ENCODE measurements at regions not wholly inside any gene's neighbourhood (a gene's known extent, or its start where the extent isn't known, plus 50 kb on each side); places are given as distances from the start of the nearest gene placed in this dataset.

DNA sequence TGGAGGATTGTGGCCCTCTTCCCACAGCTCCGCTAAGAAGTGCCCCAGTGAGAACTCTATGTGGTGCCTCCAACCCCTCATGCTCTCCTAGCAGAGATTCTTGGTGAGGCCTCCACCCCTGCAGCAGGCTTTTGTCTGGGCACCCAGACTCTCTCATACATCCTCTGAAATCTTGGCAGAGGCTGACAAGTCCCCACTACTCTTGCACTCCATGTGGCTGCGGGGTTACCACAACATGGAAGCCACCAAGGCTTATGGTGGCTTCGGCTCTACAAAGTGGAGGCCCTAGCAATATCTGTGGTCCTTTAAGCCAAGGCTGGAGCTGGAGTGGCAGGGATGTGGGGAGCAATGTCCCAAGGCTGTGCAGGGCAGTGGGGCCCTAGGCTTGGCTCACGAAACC, 255.2 kb downstream of the COX7B2 start:
- no peak for TF ChIP-seq SMC3 (conservative IDR thresholded peaks at IDR 0.05; ENCODE audit: poor library complexity)
- no peak for TF ChIP-seq CTCF (IDR thresholded peaks at IDR 0.05; ENCODE audit: poor library complexity, severe bottlenecking)
- TF ChIP-seq EZH2 (IDR thresholded peaks at IDR 0.05; ENCODE audit: borderline replicate concordance, insufficient read depth, low read length, poor library complexity, severe bottlenecking) = no peak
- TF ChIP-seq REST (IDR thresholded peaks at IDR 0.05; ENCODE audit: borderline replicate concordance) = no peak
- no peak for TF ChIP-seq POLR2AphosphoS5 (IDR thresholded peaks at IDR 0.05)
- TF ChIP-seq MXI1 (conservative IDR thresholded peaks at IDR 0.05; ENCODE audit: poor library complexity, severe bottlenecking) = no peak
